ENCODE measurements at regions not wholly inside any gene's neighbourhood (a gene's known extent, or its start where the extent isn't known, plus 50 kb on each side); places are given as distances from the start of the nearest gene placed in this dataset.

- TF ChIP-seq CTCF (conservative IDR thresholded peaks at IDR 0.05 in 1 of 2, IDR thresholded peaks at IDR 0.05 in 1 of 2; ENCODE audit: extremely low read depth in 1 of 2, insufficient read depth in 1 of 2, low read depth in 1 of 2, low read length in 2 of 2): no peak
- TF ChIP-seq EZH2 (IDR thresholded peaks at IDR 0.05; ENCODE audit: borderline replicate concordance, low read length): no peak
These were observed 569.6 kb downstream of the EBF1 start for GRCh38 chr5:158530115-158530514.
